ENCODE measurements at regions not wholly inside any gene's neighbourhood (a gene's known extent, or its start where the extent isn't known, plus 50 kb on each side); places are given as distances from the start of the nearest gene placed in this dataset.

GRCh38 chr18:71012789-71013188, 723.9 kb downstream of the SOCS6 start:
- no peak for DNase-seq (ENCODE audit: low spot score)

GRCh38 chr18:71011389-71011788, 722.5 kb downstream of the SOCS6 start:
- DNase-seq (ENCODE audit: low spot score), result no peak

- DNase-seq (ENCODE audit: low spot score), result no peak
Observed at GRCh38 chr18:71008257-71008656, 719.4 kb downstream of the SOCS6 start.

DNA sequence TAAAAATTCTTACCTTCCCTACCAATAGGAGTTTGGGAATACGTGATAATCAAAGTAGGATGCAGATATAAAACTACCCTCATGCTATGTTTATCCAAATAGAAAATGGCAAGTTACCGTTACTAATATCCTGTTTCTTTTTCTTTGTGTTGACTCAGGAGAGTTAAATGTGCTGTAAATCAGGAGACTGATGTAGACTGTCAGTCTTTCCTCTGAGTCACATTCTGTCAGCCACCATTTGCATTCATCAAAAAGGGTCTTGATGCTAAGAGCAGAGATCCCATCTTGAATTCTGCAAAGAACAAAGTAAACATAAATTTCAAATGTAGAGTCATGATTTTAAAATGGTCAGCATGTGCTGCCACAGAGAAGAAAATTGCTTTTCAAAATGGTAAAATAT, 712.8 kb downstream of the SOCS6 start:
- DNase-seq (ENCODE audit: low spot score), result no peak

GRCh38 chr18:70998490-70998889, 709.6 kb downstream of the SOCS6 start:
- DNase-seq (ENCODE audit: low spot score), result no peak

DNA sequence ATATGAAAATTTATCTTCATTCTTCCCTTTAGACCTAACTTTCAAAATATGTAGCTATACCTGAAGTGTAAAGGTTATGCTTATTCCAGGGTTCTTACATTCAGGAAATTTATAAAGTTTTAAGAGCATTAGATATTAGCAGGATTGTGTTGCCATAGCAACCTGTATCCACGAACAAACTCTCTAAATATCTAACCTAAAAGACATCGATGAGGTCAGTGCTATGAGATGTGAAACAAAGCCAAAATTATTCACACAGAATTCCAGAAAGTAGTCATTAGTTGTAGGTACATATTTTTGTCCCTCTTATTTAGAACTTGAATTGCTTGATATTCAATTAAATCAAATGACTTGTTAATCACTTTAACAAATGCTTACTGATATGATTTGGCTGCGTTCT, 705.3 kb downstream of the SOCS6 start:
- no peak for DNase-seq (ENCODE audit: low spot score)

DNA sequence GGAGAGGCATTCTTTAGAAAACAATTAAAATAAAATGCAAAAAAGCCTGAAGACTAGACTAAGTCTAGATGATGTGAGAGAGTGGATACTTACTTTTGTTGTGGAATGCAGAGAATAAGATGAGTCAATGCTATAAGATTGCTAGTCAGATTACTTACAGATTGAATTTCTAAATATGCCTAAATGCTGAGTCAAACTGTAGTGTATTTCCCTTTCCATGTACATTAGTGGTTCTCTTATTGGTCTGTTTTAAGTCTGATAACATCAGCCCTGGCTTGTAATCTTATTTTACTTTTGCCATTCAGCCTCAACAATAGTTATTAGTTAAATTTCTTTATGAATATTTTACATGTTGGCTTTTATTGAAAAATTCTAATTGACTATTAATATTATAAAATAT, 702.7 kb downstream of the SOCS6 start:
- no peak for DNase-seq (ENCODE audit: low spot score)

- DNase-seq (ENCODE audit: low spot score), result no peak
Observed at GRCh38 chr18:70985948-70986347, 697.1 kb downstream of the SOCS6 start.

DNA sequence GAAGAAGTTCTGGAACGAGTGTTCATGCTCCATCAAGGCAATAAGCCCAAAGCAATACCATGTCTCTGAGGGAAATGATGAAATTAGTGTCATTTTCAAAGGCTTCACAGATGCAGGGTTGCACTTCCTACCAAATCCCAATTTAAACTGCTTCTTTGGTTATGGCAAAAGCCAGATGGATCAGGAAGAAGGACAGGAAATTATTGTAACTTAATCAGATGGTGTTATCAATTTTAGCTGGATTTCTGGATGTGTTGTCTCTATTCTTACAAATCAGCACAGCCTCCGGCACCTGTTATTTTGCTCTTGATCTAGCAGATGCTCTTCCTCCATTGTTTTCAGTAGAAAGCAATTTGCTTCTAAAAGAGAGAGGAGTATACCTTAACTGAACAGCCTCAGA, 693.4 kb downstream of the SOCS6 start:
- DNase-seq (ENCODE audit: low spot score), result no peak

DNA sequence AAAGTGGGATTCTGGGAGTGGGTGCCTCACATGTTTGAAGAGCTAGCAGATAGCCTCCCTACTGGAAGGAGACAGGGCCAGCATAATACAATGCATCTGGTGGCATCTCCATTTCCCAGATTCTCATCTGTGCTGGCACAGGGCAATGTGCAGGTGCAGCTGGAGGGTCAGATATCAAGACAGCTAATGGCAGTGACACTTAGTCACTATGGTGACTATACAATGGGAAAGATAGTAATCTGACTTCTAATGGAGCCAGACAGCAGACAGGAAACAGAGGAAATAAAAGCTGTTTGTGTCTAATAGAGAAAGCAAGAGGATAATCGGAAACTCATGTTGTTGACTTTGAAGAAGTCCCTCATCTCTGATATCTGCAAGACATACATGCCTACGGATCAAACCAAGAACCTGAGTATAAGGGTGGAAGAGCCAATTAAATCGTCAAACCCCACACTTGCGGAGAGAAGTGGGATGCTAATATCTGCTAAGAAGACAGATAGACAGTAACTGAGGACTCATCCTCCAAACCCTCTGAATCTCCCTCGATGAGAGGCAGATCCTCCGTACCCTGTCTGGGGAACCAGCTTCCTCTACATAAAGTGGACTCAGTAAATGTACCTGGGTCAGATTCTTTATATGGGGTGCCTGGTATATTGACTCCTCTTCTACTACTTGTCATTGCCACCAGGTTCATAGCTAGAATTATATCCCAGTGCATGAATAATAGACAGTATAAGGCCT, 692.7 kb downstream of the SOCS6 start:
- no peak for DNase-seq (ENCODE audit: low spot score)

DNA sequence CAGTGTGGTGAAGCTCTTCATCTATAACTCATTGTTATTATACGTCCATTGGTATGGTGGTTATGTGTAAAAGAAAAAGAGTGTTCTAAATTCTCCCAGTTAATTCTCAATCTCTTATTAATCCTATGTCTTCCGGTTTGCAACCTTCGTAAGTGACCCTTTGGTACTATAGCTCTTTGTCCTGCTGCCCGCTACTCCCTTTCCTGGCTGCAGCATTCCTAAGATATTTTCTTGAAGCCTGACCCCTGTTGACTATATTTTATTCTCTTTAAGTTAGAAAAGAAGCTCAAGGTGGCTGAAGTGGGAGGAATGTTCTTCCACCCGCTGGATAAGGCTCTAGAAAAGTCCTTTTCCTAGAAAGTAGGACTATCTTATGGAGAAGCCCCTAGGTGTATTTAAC, 684.8 kb downstream of the SOCS6 start:
- DNase-seq (ENCODE audit: low spot score), result no peak

DNA sequence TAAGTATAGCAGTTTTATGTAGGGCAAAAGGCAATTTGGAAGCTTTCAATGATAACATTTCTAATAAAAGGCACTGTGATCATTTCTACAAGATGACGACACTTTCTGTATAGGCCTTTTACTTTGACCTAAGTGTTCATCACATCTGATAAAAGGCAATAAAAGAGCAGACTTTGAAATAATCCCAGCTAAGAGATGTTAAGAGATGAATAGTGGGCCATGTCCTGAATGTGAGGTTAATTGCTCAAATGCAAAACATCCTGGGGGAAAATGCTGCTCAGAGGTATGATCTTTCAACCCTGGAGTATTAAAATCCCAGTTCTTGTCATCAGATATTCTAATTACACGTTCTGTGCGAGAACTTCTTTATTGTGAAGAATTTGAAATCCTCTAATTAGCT, 677.6 kb downstream of the SOCS6 start:
- no peak for DNase-seq (ENCODE audit: low spot score)

- DNase-seq (ENCODE audit: low spot score), result no peak
Observed at GRCh38 chr18:70961939-70962338, 673.1 kb downstream of the SOCS6 start.

DNA sequence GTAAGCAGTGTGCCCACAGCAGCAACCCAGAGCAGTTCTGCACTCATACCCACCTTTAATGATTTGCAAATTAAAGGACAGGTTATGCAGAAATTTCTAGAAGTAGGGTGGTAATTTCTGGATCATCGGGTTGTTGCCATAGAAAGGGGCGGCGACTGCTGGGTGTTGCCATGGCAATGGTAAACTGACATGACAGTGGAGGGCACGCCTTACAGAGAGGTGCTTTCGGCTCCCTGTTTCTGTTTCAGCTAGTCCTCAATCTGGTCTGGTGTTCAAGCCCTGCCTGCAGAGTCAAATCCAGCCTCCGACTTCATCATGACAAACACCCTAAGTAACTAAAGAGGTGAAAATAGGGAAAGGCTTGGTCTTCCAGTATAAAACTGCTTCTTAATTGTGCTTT, 667.7 kb downstream of the SOCS6 start:
- DNase-seq (ENCODE audit: low spot score), result no peak

- DNase-seq (ENCODE audit: low spot score), result no peak
Observed at GRCh38 chr18:70936160-70936559, 647.3 kb downstream of the SOCS6 start.

DNA sequence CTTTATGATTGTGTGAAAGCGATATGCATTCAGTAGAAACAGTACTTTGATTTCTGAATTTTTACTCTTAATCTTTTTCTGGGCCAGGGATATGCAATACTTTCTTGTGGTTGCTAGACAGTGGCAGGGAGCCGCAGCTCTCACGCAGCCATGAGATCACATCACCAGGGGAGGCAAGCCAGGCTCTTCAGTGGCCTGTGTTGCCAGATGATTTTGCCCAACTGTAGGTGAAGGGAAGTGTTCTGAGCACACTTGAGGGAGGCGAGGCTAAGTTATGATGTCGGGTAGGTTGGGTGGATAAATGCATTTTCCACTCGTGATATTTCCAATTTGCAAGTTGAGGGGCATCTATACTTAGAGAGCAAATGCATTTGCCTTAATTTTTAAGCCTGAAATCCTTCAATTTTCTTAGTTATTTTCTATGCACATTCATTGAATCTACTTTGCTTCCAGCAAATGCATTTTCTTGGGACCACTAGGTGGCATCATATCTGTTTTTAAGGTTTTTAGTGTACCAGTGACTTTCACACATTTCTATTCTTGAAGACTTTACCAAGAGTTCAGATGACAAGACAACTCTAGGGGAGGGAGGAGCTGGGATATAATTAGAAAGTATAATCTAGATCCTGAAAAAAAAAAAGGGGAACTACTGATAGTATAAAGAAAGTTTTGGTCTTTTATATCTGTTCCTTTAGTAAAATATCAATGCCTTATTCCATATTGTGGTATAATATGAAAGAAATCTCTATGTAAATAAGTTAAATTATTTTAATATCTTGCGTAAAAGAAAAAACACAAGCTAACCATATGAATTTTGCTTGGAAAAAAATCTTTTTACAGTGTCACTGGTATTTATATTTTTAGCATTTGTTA, 643.3 kb downstream of the SOCS6 start:
- no peak for DNase-seq (ENCODE audit: low spot score)

DNA sequence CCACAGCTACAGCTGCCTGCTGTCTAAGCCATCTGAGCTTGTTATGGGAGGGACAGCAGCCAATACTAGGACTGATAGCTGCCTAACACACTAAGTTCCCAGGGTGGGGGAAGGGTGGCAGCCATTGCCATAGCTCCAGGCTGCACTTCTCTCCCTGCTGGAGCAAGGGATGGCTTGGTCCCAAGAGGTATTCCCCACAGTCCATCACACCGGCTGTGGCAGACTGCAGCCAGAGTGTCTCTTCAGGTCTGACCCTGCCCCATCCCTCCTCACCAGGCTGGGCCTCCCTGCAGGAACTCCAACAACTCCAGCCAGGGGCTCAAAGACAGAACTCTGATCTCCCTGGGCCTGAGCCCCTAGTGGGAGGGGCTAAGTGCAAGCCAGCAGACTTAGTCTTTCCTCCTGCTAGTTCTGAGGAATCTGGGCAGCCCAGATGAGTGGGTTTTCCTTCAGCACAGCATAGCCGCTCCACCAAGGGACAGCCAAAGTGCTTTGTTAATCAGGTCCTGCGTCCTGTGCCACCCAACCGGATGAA, 632.1 kb downstream of the SOCS6 start:
- no peak for DNase-seq (ENCODE audit: low spot score)

DNA sequence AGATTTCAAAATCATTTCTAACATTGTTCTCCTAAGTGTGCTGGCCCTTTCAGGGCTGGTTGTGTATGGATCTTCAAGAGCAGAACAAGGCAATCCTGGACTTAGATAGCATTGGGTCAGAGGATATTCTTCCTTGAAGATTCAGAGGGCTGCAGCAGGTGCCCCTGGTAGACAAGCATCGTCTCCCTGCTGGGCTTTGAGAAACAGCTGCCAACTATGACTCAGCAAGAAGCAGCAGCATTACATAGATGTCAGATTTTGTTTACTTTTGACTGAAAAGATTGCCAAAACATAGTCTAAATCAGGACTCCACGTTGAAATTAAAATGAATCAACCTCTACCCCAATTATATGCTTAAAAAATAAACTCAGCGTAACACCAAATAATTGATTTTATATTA, 618.8 kb downstream of the SOCS6 start:
- DNase-seq (ENCODE audit: low spot score), result no peak

GRCh38 chr18:70892381-70892780, 603.5 kb downstream of the SOCS6 start:
- no peak for DNase-seq (ENCODE audit: low spot score)

GRCh38 chr18:70870292-70870691, 581.4 kb downstream of the SOCS6 start:
- DNase-seq (ENCODE audit: low spot score), result no peak

DNA sequence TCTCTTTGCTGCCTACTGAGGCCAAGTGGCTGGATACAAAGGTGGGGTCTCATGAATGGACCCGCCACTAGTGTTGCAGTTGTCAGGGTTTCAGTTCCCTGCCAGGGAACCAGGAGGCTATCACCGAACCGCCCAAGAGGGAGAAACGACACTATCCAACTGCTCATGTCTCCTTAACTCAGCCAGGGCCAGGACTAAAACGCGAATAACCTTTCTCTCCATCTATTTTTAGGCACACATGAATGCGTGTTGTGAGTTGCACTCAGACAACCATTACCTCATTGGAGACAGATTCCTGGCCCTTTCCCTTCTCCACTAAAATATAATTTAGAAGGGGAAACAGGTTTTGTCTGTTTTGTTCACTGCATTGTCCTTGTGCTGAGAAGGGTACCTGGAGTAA, 559.5 kb downstream of the SOCS6 start:
- no peak for DNase-seq (ENCODE audit: low spot score)

- DNase-seq (ENCODE audit: low spot score), result no peak
Observed at GRCh38 chr18:70840649-70841048, 551.8 kb downstream of the SOCS6 start.

GRCh38 chr18:70827632-70828031, 538.8 kb downstream of the SOCS6 start:
- DNase-seq (ENCODE audit: low spot score), result no peak
